ENCODE measurements at regions not wholly inside any gene's neighbourhood (a gene's known extent, or its start where the extent isn't known, plus 50 kb on each side); places are given as distances from the start of the nearest gene placed in this dataset.

DNA sequence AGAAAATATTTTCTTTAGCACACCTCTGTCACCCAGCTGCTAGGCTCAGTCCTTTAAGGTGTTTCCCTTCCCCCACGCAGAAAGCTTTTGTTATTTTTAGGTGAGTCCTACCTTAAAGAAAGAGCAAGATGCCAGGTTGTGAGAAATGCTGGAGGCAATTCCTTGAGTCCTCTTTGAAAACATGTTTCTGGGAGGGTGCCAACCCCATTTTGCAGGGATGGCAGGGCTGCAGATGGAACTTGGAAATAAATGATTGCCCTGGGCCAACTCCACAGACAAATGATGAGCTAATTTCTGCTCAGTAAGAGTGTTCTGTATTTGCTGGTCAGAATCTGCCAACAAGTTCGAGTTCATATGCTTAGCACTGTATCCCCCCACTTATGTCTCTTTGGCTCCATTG lies 119.2 kb upstream of the RAB3GAP2 start:
- Mint-ChIP-seq H3K4me1 (no peaks in the 10 kb centered on the region), H3K27ac (no peak overlapping the region), H3K36me3 (ENCODE audit: low read depth) (no peaks in the 10 kb centered on the region), H3K4me3 (no peak overlapping the region), H3K27me3 (peaks cover 47% of the 10 kb centered on the region)
- ATAC-seq (no peak), DNase-seq (no peak)
- no peaks in the 10 kb centered on the region for H3K9me3 ChIP-seq (ENCODE audit: control insufficient read depth, low read length, poor library complexity, severe bottlenecking)

- Mint-ChIP-seq H3K27ac (no peak overlapping the region), H3K4me1 (no peaks in the 10 kb centered on the region), H3K27me3 (peaks cover 44% of the 10 kb centered on the region), H3K4me3 (no peak overlapping the region), H3K36me3 (ENCODE audit: low read depth) (no peaks in the 10 kb centered on the region)
- DNase-seq (no peak), ATAC-seq (no peak)
- no peaks in the 10 kb centered on the region for H3K9me3 ChIP-seq (ENCODE audit: control insufficient read depth, low read length, poor library complexity, severe bottlenecking)
These were observed 117.4 kb upstream of the RAB3GAP2 start for GRCh38 chr1:220389634-220390033.

- no peak for DNase-seq
- H3K4me1 Mint-ChIP-seq: no peaks in the 10 kb centered on the region
- no peak overlapping the region for H3K4me3 Mint-ChIP-seq
These were observed 114.4 kb upstream of the RAB3GAP2 start for GRCh38 chr1:220386494-220387195.

GRCh38 chr1:220385158-220385557 lies 112.9 kb upstream of the RAB3GAP2 start:
- no peak for ATAC-seq
- Mint-ChIP-seq H3K27me3 (peaks cover 41% of the 10 kb centered on the region), H3K4me1 (no peaks in the 10 kb centered on the region), H3K36me3 (ENCODE audit: low read depth) (no peaks in the 10 kb centered on the region), H3K27ac (no peak overlapping the region), H3K4me3 (no peak overlapping the region)
- no peak for DNase-seq
- no peaks in the 10 kb centered on the region for H3K9me3 ChIP-seq (ENCODE audit: control insufficient read depth, low read length, poor library complexity, severe bottlenecking)

More at GRCh38 chr1:220386494-220387195, 114.4 kb upstream of the RAB3GAP2 start:
- no peaks in the 10 kb centered on the region for H3K9me3 ChIP-seq (ENCODE audit: control insufficient read depth, low read length, poor library complexity, severe bottlenecking)
- peaks cover 47% of the 10 kb centered on the region for H3K27me3 Mint-ChIP-seq
- ATAC-seq: no peak
- H3K27ac Mint-ChIP-seq: no peak overlapping the region
- no peaks in the 10 kb centered on the region for H3K36me3 Mint-ChIP-seq (ENCODE audit: low read depth)

DNA sequence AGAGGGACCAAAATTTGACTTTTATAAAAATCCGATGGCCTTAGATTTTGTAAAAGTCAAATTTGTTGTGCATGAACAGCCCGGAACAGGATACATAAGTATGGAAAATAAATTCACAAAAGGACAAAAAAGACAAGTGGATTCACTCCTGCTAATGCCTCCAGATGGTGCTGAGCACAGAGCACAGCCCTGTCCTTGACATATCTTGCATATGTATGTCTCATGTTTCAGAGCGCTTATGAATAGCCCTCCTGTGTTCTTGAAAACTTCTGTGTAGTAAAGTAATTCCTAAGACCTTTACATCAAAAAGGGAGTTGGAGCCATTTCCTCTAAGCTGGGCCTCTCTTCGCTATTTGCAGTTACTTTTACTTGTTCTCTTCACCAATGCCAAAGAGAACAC lies 110.7 kb upstream of the RAB3GAP2 start:
- H3K36me3 Mint-ChIP-seq (ENCODE audit: low read depth): no peaks in the 10 kb centered on the region
- DNase-seq: no peak
- H3K4me1 Mint-ChIP-seq: no peaks in the 10 kb centered on the region
- H3K9me3 ChIP-seq (ENCODE audit: control insufficient read depth, low read length, poor library complexity, severe bottlenecking): no peaks in the 10 kb centered on the region
- peaks cover 31% of the 10 kb centered on the region for H3K27me3 Mint-ChIP-seq
- H3K4me3 Mint-ChIP-seq: no peak overlapping the region
- no peak overlapping the region for H3K27ac Mint-ChIP-seq
- no peak for ATAC-seq

DNA sequence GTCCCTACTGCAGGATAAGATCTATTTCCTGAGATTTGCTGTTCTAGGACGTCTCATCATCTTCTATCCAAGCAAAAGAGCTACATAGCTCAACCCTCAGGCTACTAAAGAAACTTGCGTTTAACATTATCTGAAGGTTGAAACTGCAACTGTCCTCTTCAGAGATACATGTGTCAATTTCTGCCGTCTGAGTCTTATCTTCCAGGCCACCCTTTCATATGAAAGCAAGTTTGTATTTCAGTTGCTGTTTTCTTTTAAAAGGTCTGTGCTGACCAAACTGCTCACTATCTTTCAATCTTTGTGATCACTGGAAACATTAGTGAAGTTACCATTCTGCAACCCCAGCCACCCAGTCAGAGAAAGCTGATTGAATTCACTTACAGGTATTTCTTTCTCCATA lies 108.6 kb upstream of the RAB3GAP2 start:
- no peak overlapping the region for H3K27ac Mint-ChIP-seq
- no peaks in the 10 kb centered on the region for H3K9me3 ChIP-seq (ENCODE audit: control insufficient read depth, low read length, poor library complexity, severe bottlenecking)
- ATAC-seq (no peak), DNase-seq (no peak)
- H3K27me3 Mint-ChIP-seq: peaks cover 29% of the 10 kb centered on the region
- H3K4me1 Mint-ChIP-seq: no peaks in the 10 kb centered on the region
- no peak overlapping the region for H3K4me3 Mint-ChIP-seq
- H3K36me3 Mint-ChIP-seq (ENCODE audit: low read depth): no peaks in the 10 kb centered on the region

DNA sequence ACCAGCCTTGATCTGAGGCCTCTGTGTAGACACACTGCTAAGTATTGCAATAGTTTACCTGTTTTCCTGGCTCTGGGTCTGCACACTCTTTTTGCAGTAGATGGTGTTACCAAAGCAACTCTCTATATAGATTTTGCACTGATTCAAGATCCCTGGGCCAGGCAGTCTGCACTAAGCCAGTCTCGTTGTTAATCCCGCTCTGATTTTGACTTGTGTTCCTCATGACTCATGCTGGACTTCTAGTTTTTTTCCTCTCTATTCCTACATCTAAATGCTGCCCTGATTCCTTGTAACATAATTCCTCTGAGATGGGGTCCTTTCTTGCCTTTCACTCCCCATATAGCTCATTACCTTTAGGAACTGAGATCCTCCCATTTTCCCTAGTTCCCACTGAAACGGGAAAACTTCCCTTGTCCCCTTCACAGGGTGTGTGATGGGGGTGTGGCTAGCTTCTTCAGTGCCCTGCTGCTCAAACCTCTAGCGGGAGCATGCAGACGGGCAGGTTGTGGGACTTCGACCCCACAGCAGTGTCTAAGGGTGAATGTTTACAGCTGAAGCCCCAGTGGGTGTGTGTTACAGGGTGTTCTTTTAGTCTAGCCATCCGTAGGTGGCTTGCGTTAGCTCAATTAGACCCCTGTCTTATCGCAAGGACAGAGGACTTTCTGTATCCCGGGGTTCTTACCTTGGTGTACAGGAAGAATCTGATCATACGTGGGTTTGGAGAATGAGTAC lies 106.5 kb upstream of the RAB3GAP2 start:
- DNase-seq (no peak), ATAC-seq (no peak)
- no peaks in the 10 kb centered on the region for H3K9me3 ChIP-seq (ENCODE audit: control insufficient read depth, low read length, poor library complexity, severe bottlenecking)
- Mint-ChIP-seq H3K27me3 (peaks cover 44% of the 10 kb centered on the region), H3K36me3 (ENCODE audit: low read depth) (no peaks in the 10 kb centered on the region), H3K27ac (no peak overlapping the region), H3K4me1 (no peaks in the 10 kb centered on the region), H3K4me3 (no peak overlapping the region)

GRCh38 chr1:220375715-220376114 lies 103.5 kb upstream of the RAB3GAP2 start:
- H3K4me1 Mint-ChIP-seq: no peaks in the 10 kb centered on the region
- H3K27ac Mint-ChIP-seq: no peak overlapping the region
- DNase-seq (no peak), ATAC-seq (no peak)
- no peak overlapping the region for H3K4me3 Mint-ChIP-seq
- H3K27me3 Mint-ChIP-seq: peaks cover 45% of the 10 kb centered on the region
- no peaks in the 10 kb centered on the region for H3K9me3 ChIP-seq (ENCODE audit: control insufficient read depth, low read length, poor library complexity, severe bottlenecking)
- no peaks in the 10 kb centered on the region for H3K36me3 Mint-ChIP-seq (ENCODE audit: low read depth)

DNA sequence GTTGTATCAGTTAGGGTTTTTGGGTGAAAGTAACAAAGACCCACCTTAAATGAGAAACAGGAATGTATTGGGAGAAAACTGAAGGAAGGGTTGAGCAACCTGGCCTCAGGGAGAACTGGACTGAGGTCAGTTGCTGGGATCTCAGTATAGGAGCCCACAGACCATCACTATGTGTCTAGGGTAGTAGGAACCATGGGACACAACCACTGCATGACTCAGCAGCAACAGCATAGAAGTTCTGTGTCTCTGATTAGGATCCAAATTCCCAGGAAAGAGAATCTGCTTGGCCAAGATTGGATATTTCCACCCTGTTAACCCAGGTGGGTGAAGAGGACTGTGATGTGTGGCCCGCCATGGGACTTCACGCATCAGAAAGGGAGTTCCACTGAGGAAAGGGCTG lies 102.2 kb upstream of the RAB3GAP2 start:
- ATAC-seq (no peak), DNase-seq (no peak)
- no peaks in the 10 kb centered on the region for H3K36me3 Mint-ChIP-seq (ENCODE audit: low read depth)
- no peak overlapping the region for H3K4me3 Mint-ChIP-seq
- peaks cover 57% of the 10 kb centered on the region for H3K27me3 Mint-ChIP-seq
- no peaks in the 10 kb centered on the region for H3K9me3 ChIP-seq (ENCODE audit: control insufficient read depth, low read length, poor library complexity, severe bottlenecking)
- no peaks in the 10 kb centered on the region for H3K4me1 Mint-ChIP-seq
- no peak overlapping the region for H3K27ac Mint-ChIP-seq

DNA sequence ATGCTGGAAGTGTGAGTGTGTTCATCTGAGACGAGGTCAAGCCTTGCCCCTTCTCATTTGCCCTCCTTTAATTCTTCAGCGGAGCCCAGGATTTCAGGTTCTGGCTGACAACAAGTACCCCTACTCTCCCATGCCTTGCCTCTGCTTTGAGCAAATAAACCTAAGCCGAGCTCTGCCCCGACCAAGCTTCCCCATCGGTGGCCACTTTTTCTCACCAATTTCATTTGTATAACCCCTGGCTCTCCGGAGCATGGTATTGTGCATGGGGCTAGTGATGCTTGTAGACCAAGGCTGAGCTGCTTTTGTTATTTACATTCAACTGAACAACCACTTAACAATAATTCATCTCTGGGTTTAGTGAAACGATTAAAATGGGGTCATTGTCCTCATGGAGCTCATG lies 100.2 kb upstream of the RAB3GAP2 start:
- ATAC-seq: no peak
- Mint-ChIP-seq H3K36me3 (ENCODE audit: low read depth) (no peaks in the 10 kb centered on the region), H3K4me1 (no peaks in the 10 kb centered on the region), H3K27ac (no peak overlapping the region), H3K27me3 (peaks cover 63% of the 10 kb centered on the region), H3K4me3 (no peak overlapping the region)
- DNase-seq: no peak
- no peaks in the 10 kb centered on the region for H3K9me3 ChIP-seq (ENCODE audit: control insufficient read depth, low read length, poor library complexity, severe bottlenecking)

DNA sequence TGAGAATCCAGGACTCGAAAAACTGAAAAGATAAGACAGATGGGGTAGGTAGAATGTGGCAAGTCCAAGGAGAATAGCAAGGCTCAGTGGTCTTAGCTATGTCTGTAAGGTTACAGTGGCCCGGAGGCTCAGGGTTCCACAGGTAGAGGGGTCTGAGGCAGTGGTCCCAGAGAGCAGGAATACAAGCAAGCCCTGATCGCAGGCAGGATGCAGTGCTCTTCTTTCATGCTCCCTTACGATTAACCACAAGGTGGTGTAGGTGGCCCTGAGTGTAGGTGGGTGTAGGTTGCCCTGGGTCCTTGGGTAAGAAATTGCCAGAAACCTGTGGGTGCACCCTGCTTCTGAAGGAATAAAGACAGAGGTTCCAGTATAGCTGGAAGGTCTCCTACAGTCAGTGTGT lies 99.1 kb upstream of the RAB3GAP2 start:
- Mint-ChIP-seq H3K36me3 (ENCODE audit: low read depth) (no peaks in the 10 kb centered on the region), H3K4me1 (no peaks in the 10 kb centered on the region), H3K27ac (no peak overlapping the region), H3K4me3 (no peak overlapping the region), H3K27me3 (peaks cover 63% of the 10 kb centered on the region)
- no peak for DNase-seq
- no peaks in the 10 kb centered on the region for H3K9me3 ChIP-seq (ENCODE audit: control insufficient read depth, low read length, poor library complexity, severe bottlenecking)
- no peak for ATAC-seq

- Mint-ChIP-seq H3K36me3 (ENCODE audit: low read depth) (no peaks in the 10 kb centered on the region), H3K4me1 (no peaks in the 10 kb centered on the region), H3K27me3 (peaks cover 66% of the 10 kb centered on the region), H3K4me3 (no peak overlapping the region), H3K27ac (no peak overlapping the region)
- ATAC-seq: no peak
- no peak for DNase-seq
- no peaks in the 10 kb centered on the region for H3K9me3 ChIP-seq (ENCODE audit: control insufficient read depth, low read length, poor library complexity, severe bottlenecking)
These were observed 97.9 kb upstream of the RAB3GAP2 start for GRCh38 chr1:220370041-220370700.

DNA sequence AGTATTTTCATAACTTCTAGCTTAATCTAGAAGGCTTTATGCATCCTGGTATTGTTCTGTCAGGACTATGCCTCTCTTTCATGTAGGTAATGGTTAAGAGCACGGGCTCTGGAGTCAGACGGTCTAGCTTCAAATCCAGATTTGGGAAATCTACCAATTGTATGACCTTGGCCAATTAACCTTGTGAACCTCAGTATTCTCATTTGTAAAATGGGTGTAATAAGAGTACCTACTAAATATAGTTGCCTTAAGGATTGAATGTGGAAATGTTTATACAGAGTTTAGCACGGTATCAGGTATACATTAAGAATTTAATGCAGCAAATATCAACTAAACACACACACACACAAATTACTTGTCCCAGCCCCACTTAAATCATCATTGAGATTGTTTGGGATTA lies 97.3 kb upstream of the RAB3GAP2 start:
- no peaks in the 10 kb centered on the region for H3K9me3 ChIP-seq (ENCODE audit: control insufficient read depth, low read length, poor library complexity, severe bottlenecking)
- Mint-ChIP-seq H3K36me3 (ENCODE audit: low read depth) (no peaks in the 10 kb centered on the region), H3K4me3 (no peak overlapping the region), H3K4me1 (no peaks in the 10 kb centered on the region), H3K27ac (no peak overlapping the region), H3K27me3 (peaks cover 69% of the 10 kb centered on the region)
- no peak for ATAC-seq
- no peak for DNase-seq

Data from T-helper 17 cell (primary cell).